Naive thymus-derived CD4-positive, alpha-beta T cell (primary cell): ENCODE measurements at regions not wholly inside any gene's neighbourhood (a gene's known extent, or its start where the extent isn't known, plus 50 kb on each side); places are given as distances from the start of the nearest gene placed in this dataset.

Experiments
- ATAC-seq: fragments of 150-1000 bp; cut with Tn5 transposase; 2 replicates; pipeline ENCODE4 v1.10.0; 2021; ENCODE audit warnings: mild to moderate bottlenecking, moderate library complexity
- CTCF ChIA-PET: fragments of 350-600 bp; sonication (Branson Sonifier 250); formaldehyde crosslinking; loops from one replicate; lab custom pipeline; 2021; ENCODE audit warnings: antibody characterized with exemption; lab: Charles Lee
- POLR2A ChIA-PET: fragments of 350-600 bp; sonication (Branson Sonifier 250); formaldehyde crosslinking; loops from one replicate; lab custom pipeline; 2021; ENCODE audit warnings: antibody characterized with exemption, inconsistent platforms; lab: Charles Lee
- DNase-seq, 9 donors: peaks; one replicate each; pipeline versions ENCODE4 v3.0.0 to v3.0.0-alpha.2; 2020 to 2022; ENCODE audit warnings: mixed read lengths in 1 of 9
- H3K27ac ChIP-seq: one replicate; pipeline ENCODE4 v1.7.0; 2013; ENCODE audit warnings: mild to moderate bottlenecking, low read depth, low read length, moderate library complexity
- H3K27me3 ChIP-seq, 2 donors: one replicate each; pipeline ENCODE4 v1.7.0; 2013; ENCODE audit warnings: low read length in 2 of 2, mild to moderate bottlenecking in 2 of 2, moderate library complexity in 2 of 2; ENCODE audit not compliant: control insufficient read depth in 2 of 2, insufficient read depth in 2 of 2
- H3K36me3 ChIP-seq, 3 experiments: 1 replicate in 2 of 3; 2 replicates in 1 of 3; pipeline ENCODE4 v1.7.0; 2013; ENCODE audit warnings: low read length in 3 of 3, mild to moderate bottlenecking in 3 of 3, moderate library complexity in 1 of 3; ENCODE audit not compliant: insufficient read depth in 3 of 3, control insufficient read depth in 2 of 3
- H3K4me1 ChIP-seq, 2 donors: one replicate each; pipeline ENCODE4 v1.7.0; 2013; ENCODE audit warnings: low read length in 2 of 2, mild to moderate bottlenecking in 2 of 2, moderate library complexity in 1 of 2; ENCODE audit not compliant: control insufficient read depth in 2 of 2, insufficient read depth in 2 of 2
- H3K4me3 ChIP-seq: 2 replicates; pipeline ENCODE4 v1.7.0; 2013; ENCODE audit warnings: mild to moderate bottlenecking, low read length
- H3K9me3 ChIP-seq, 3 experiments: 1 replicate in 2 of 3; 2 replicates in 1 of 3; pipeline ENCODE4 v1.7.0; 2013; ENCODE audit warnings: low read length in 3 of 3; ENCODE audit not compliant: control insufficient read depth in 2 of 3
- H3K27ac Mint-ChIP-seq, 9 donors: one replicate each; pipeline ENCODE4 v1.8.0; 2020 to 2022; ENCODE audit warnings: mixed read lengths in 9 of 9, mild to moderate bottlenecking in 8 of 9, moderate library complexity in 5 of 9, inconsistent platforms in 2 of 9
- H3K27me3 Mint-ChIP-seq, 5 donors: one replicate each; pipeline ENCODE4 v1.8.0; 2021 to 2022; ENCODE audit warnings: mixed read lengths in 5 of 5, mild to moderate bottlenecking in 1 of 5
- H3K36me3 Mint-ChIP-seq, 5 donors: one replicate each; pipeline ENCODE4 v1.8.0; 2020 to 2022; ENCODE audit warnings: mixed read lengths in 5 of 5, mild to moderate bottlenecking in 3 of 5, inconsistent platforms in 1 of 5
- H3K4me1 Mint-ChIP-seq, 7 donors: one replicate each; pipeline ENCODE4 v1.8.0; 2020 to 2022; ENCODE audit warnings: mixed read lengths in 7 of 7, mild to moderate bottlenecking in 3 of 7, inconsistent platforms in 1 of 7
- H3K4me3 Mint-ChIP-seq, 10 donors: one replicate each; pipeline ENCODE4 v1.8.0; 2020 to 2022; ENCODE audit warnings: mild to moderate bottlenecking in 10 of 10, mixed read lengths in 10 of 10, moderate library complexity in 6 of 10, inconsistent platforms in 2 of 10
- H3K9me3 Mint-ChIP-seq, 11 donors: one replicate each; pipeline ENCODE4 v1.8.0; 2020 to 2022; ENCODE audit warnings: mixed read lengths in 11 of 11, mild to moderate bottlenecking in 4 of 11, inconsistent platforms in 1 of 11, moderate library complexity in 1 of 11
- intact Hi-C, 2 donors: fragments of 100-400 bp; cut with micrococcal nuclease; formaldehyde crosslinking; loops; one replicate each; pipeline ENCODE4 v1.15.1; 2023

DNA sequence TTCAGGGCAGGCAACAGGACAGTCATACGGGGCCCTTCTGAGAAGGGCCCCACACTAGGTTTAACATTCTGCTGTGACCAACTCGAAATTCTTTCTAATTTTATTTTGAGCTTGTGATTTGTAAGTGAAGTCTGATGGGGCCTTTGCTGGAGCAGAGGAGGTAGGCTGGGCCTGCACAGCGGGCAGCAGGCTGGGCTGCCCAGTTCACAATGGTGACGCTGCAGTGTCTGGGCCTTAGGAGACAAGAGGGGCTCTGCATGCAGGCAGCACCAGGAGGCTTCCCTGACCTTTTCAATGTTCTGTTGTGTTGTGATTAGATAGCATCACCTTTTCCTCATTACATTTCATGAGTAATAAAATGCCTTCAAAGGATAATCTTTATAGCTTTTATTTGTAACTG, 175.1 kb downstream of the CXCL12 start:
- DNase-seq (no peak), ATAC-seq (no peak)
- Mint-ChIP-seq H3K4me3 (no peak overlapping the region), H3K36me3 (peaks cover 0 to 7% (median 0%) of the 10 kb centered on the region in 5 donors), H3K27ac (no peak overlapping the region), H3K4me1 (no peaks in the 10 kb centered on the region), H3K9me3 (peaks cover 0 to 15% (median 5%) of the 10 kb centered on the region in 11 donors), H3K27me3 (peaks cover 0 to 26% (median 15%) of the 10 kb centered on the region in 5 donors)
- intact Hi-C loops: no loop called here
- Histone ChIP-seq H3K9me3 (no peaks in the 10 kb centered on the region), H3K4me3 (no peak overlapping the region), H3K4me1 (no peaks in the 10 kb centered on the region), H3K36me3 (no peaks in the 10 kb centered on the region), H3K27ac (no peak overlapping the region), H3K27me3 (no peaks in the 10 kb centered on the region)
- ChIA-PET POLR2A (no interaction called here), CTCF (no interaction called here)

- Mint-ChIP-seq H3K36me3 (no peaks in the 10 kb centered on the region), H3K9me3 (peaks cover 0 to 8% (median 0%) of the 10 kb centered on the region in 11 donors), H3K27ac (no peak overlapping the region), H3K27me3 (peaks cover 0 to 15% (median 11%) of the 10 kb centered on the region in 5 donors), H3K4me1 (no peaks in the 10 kb centered on the region), H3K4me3 (no peak overlapping the region)
- Histone ChIP-seq H3K4me3 (no peak overlapping the region), H3K27me3 (no peaks in the 10 kb centered on the region), H3K4me1 (no peaks in the 10 kb centered on the region), H3K36me3 (no peaks in the 10 kb centered on the region), H3K9me3 (no peaks in the 10 kb centered on the region), H3K27ac (no peak overlapping the region)
- intact Hi-C loops: no loop called here
- ATAC-seq (no peak), DNase-seq (no peak)
- ChIA-PET CTCF (no interaction called here), POLR2A (no interaction called here)
Observed at GRCh38 chr10:44207160-44207559, 177.7 kb downstream of the CXCL12 start.

- no peak overlapping the region for H3K4me3 Mint-ChIP-seq
- intact Hi-C loops: no loop called here
- no peak overlapping the region for H3K27ac Mint-ChIP-seq
- ChIA-PET POLR2A (no interaction called here), CTCF (no interaction called here)
- ATAC-seq (no peak), DNase-seq (no peak)
- H3K4me1 Mint-ChIP-seq: no peaks in the 10 kb centered on the region
- peaks cover 0 to 11% (median 2%) of the 10 kb centered on the region in 11 donors for H3K9me3 Mint-ChIP-seq
- H3K36me3 Mint-ChIP-seq: no peaks in the 10 kb centered on the region
- H3K36me3 ChIP-seq: no peaks in the 10 kb centered on the region
- no peaks in the 10 kb centered on the region for H3K27me3 ChIP-seq
- H3K27me3 Mint-ChIP-seq: peaks cover 0 to 15% (median 11%) of the 10 kb centered on the region in 5 donors
- H3K4me3 ChIP-seq: no peak overlapping the region
- H3K27ac ChIP-seq: no peak overlapping the region
- no peaks in the 10 kb centered on the region for H3K9me3 ChIP-seq
- no peaks in the 10 kb centered on the region for H3K4me1 ChIP-seq
Observed at GRCh38 chr10:44206127-44206818, 178.6 kb downstream of the CXCL12 start.

DNA sequence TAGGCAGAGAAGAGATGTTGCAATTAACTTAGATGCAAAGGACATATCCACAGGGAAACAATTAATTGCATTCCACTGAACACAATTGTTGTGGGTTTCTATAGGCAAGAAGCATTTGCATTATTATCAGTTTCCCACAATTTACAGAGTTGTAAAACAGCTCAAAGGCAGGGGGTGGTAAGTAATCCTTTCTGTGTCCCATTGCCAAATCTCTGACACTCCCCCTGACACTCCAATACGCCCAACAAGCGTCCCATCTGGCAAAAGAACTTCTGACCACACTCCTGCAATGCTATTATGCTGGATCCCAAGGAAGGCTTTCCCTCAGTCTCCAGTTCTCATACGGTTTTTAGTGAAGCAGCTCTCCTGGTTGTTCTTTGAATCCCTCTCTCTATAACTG, 179.8 kb downstream of the CXCL12 start:
- Mint-ChIP-seq H3K9me3 (peaks cover 0 to 17% (median 2%) of the 10 kb centered on the region in 11 donors), H3K4me3 (no peak overlapping the region), H3K27me3 (peaks cover 0 to 15% (median 6%) of the 10 kb centered on the region in 5 donors), H3K27ac (no peak overlapping the region), H3K36me3 (peaks cover 0 to 4% (median 0%) of the 10 kb centered on the region in 5 donors), H3K4me1 (no peaks in the 10 kb centered on the region)
- ATAC-seq (no peak), DNase-seq (no peak)
- Histone ChIP-seq H3K36me3 (no peaks in the 10 kb centered on the region), H3K27ac (no peak overlapping the region), H3K27me3 (no peaks in the 10 kb centered on the region), H3K9me3 (no peaks in the 10 kb centered on the region), H3K4me1 (no peaks in the 10 kb centered on the region), H3K4me3 (no peak overlapping the region)
- ChIA-PET POLR2A (no interaction called here), CTCF (no interaction called here)
- intact Hi-C loops: no loop called here

- CTCF ChIA-PET: no interaction called here
Observed at GRCh38 chr10:44203535-44203934, 181.4 kb downstream of the CXCL12 start.

DNA sequence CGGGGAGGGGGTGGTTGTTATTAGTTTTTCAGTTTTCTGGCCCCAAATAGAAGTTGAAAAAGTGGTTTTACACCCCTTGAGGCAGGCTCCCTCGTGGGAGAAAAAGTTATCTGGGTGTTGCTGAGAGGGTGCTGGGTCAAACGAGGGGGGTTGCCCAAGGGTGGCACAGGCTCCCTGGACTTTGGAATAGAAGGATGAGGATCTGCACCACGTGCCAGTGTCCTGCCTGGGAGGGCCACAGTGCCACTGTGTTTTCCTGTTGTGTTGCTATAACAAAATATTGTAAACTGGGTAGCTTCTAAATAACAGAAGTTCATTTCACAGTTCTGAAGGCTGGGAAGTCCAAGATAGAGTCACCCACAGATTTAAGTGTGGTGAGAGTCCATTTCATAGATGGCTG, 181.9 kb downstream of the CXCL12 start:
- Histone ChIP-seq H3K4me3 (no peak overlapping the region), H3K9me3 (no peaks in the 10 kb centered on the region), H3K4me1 (no peaks in the 10 kb centered on the region), H3K27ac (no peak overlapping the region), H3K36me3 (no peaks in the 10 kb centered on the region), H3K27me3 (no peaks in the 10 kb centered on the region)
- Mint-ChIP-seq H3K27me3 (peaks cover 0 to 4% (median under 1%) of the 10 kb centered on the region in 5 donors), H3K4me1 (no peaks in the 10 kb centered on the region), H3K36me3 (peaks cover 0 to 4% (median 0%) of the 10 kb centered on the region in 5 donors), H3K9me3 (peaks cover 0 to 17% (median 2%) of the 10 kb centered on the region in 11 donors), H3K27ac (no peak overlapping the region), H3K4me3 (no peak overlapping the region)
- CTCF ChIA-PET: no interaction called here
- intact Hi-C loops: no loop called here
- POLR2A ChIA-PET: no interaction called here
- ATAC-seq (no peak), DNase-seq (no peak)

More at GRCh38 chr10:44203535-44203934, 181.4 kb downstream of the CXCL12 start:
- H3K36me3 ChIP-seq: no peaks in the 10 kb centered on the region
- H3K4me3 Mint-ChIP-seq: no peak overlapping the region
- no peak overlapping the region for H3K4me3 ChIP-seq
- H3K9me3 ChIP-seq: no peaks in the 10 kb centered on the region
- peaks cover 0 to 17% (median 2%) of the 10 kb centered on the region in 11 donors for H3K9me3 Mint-ChIP-seq
- no peak overlapping the region for H3K27ac Mint-ChIP-seq
- H3K27ac ChIP-seq: no peak overlapping the region
- POLR2A ChIA-PET: no interaction called here
- peaks cover 0 to 4% (median 0%) of the 10 kb centered on the region in 5 donors for H3K36me3 Mint-ChIP-seq
- H3K27me3 Mint-ChIP-seq: peaks cover 0 to 9% (median 4%) of the 10 kb centered on the region in 5 donors
- ATAC-seq (no peak), DNase-seq (no peak)
- no peaks in the 10 kb centered on the region for H3K27me3 ChIP-seq
- no peaks in the 10 kb centered on the region for H3K4me1 Mint-ChIP-seq
- intact Hi-C loops: no loop called here
- H3K4me1 ChIP-seq: no peaks in the 10 kb centered on the region

DNA sequence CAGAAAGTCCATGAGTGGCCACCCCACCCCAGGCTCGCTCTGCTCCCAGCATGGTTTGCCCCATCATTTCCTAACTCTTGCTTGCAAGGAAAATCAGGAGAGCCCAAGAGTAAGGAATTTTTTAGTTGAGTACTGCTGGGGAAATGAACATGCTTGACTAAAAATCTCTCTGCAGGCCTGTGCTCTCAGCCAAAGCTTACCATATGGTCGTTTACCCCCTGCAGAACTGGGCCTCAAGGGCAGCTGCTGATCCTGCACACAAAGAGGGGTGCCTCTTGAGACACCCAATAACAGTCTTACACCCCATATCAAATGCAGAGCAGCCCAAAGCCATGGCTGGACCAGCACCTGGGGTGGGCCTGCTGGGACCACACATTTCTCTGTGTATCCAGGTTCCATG, 183.2 kb downstream of the CXCL12 start:
- H3K9me3 Mint-ChIP-seq: peaks cover 0 to 17% (median 2%) of the 10 kb centered on the region in 11 donors
- Histone ChIP-seq H3K4me1 (no peaks in the 10 kb centered on the region), H3K4me3 (no peak overlapping the region), H3K36me3 (no peaks in the 10 kb centered on the region), H3K9me3 (no peaks in the 10 kb centered on the region), H3K27ac (no peak overlapping the region), H3K27me3 (no peaks in the 10 kb centered on the region)
- no peak overlapping the region for H3K4me3 Mint-ChIP-seq
- H3K27ac Mint-ChIP-seq: no peak overlapping the region
- POLR2A ChIA-PET: no interaction called here
- no peak for DNase-seq
- H3K27me3 Mint-ChIP-seq: peaks cover 0 to 8% (median 4%) of the 10 kb centered on the region in 5 donors
- intact Hi-C loops: no loop called here
- no peak for ATAC-seq
- H3K4me1 Mint-ChIP-seq: no peaks in the 10 kb centered on the region
- H3K36me3 Mint-ChIP-seq: peaks cover 0 to 4% (median 0%) of the 10 kb centered on the region in 5 donors
- CTCF ChIA-PET: no interaction called here
